A673 (cell line): ENCODE measurements at regions not wholly inside any gene's neighbourhood (a gene's known extent, or its start where the extent isn't known, plus 50 kb on each side); places are given as distances from the start of the nearest gene placed in this dataset.

ENCODE experiments used
- BruUV-seq: library from RNA; stranded (reverse); fragments of 400-500 nt; replicated peaks from 2 replicates; lab custom pipeline; 2021; lab: Mats Ljungman, UMichigan
- CTCF ChIA-PET: fragments of 300-600 bp; sonication (Branson Sonifier 250); formaldehyde crosslinking; loops from one replicate; lab custom pipeline; 2022; ENCODE audit warnings: antibody characterized with exemption; lab: Charles Lee
- POLR2A ChIA-PET: fragments of 300-600 bp; sonication (Branson Sonifier 250); formaldehyde crosslinking; loops from one replicate; lab custom pipeline; 2022; ENCODE audit warnings: antibody characterized with exemption; ENCODE audit not compliant: low non-redundant PET; lab: Charles Lee
- DNase-seq: peaks from one replicate; pipeline ENCODE4 v3.0.0-alpha.2; 2015; ENCODE audit warnings: low spot score
- H3K27ac ChIP-seq: fragments of 200-600 bp; sonication (generic); 2 replicates; pipeline ENCODE4 v1.5.1; 2016; ENCODE audit warnings: mixed run types, low read depth, mild to moderate bottlenecking, mixed read lengths, antibody characterized with exemption, low read length; ENCODE audit not compliant: poor library complexity, severe bottlenecking
- H3K27me3 ChIP-seq: fragments of 200-600 bp; sonication (generic); replicated peaks from 2 replicates; pipeline ENCODE4 v1.6.1; 2017; ENCODE audit warnings: mixed run types, low read depth, mild to moderate bottlenecking, mixed read lengths, antibody characterized with exemption, low read length; ENCODE audit not compliant: insufficient read depth, poor library complexity
- H3K36me3 ChIP-seq: fragments of 200-600 bp; sonication (generic); 2 replicates; pipeline ENCODE4 v1.6.1; 2016; ENCODE audit warnings: mixed run types, mild to moderate bottlenecking, mixed read lengths, antibody characterized with exemption, low read length; ENCODE audit not compliant: insufficient read depth, poor library complexity, severe bottlenecking
- H3K4me1 ChIP-seq: fragments of 200-600 bp; sonication (generic); 2 replicates; pipeline ENCODE4 v1.6.1; 2017; ENCODE audit warnings: mixed run types, mild to moderate bottlenecking, mixed read lengths, antibody characterized with exemption, low read length; ENCODE audit not compliant: insufficient read depth, poor library complexity, severe bottlenecking
- H3K4me3 ChIP-seq: fragments of 200-600 bp; sonication (generic); 2 replicates; pipeline ENCODE4 v1.5.1; 2016; ENCODE audit warnings: low read depth, mixed run types, mild to moderate bottlenecking, mixed read lengths, low read length; ENCODE audit not compliant: poor library complexity, severe bottlenecking
- H3K9me3 ChIP-seq: fragments of 200-600 bp; sonication (generic); 2 replicates; pipeline ENCODE4 v1.6.1; 2016; ENCODE audit warnings: mixed run types, low read depth, mild to moderate bottlenecking, mixed read lengths, antibody characterized with exemption, low read length; ENCODE audit not compliant: poor library complexity, severe bottlenecking
- EZH2 ChIP-seq: fragments of 200-600 bp; sonication (generic); IDR thresholded peaks from 2 replicates; pipeline ENCODE4 v1.6.1; 2017; ENCODE audit warnings: borderline replicate concordance, low read depth, mild to moderate bottlenecking, mixed read lengths, antibody characterized with exemption, low read length; ENCODE audit not compliant: poor library complexity, severe bottlenecking
- intact Hi-C: fragments of 100-400 bp; cut with micrococcal nuclease; formaldehyde crosslinking; loops from one replicate; pipeline ENCODE4 v1.10.0; 2022; ENCODE audit not compliant: unreplicated experiment
- TF ChIP-seq, protein P1 (sequence below): fragments of 300-800, 200-600 bp; sonication (generic); conservative IDR thresholded peaks from 2 replicates; pipeline ENCODE4 v1.5.1; 2017; ENCODE audit warnings: low read depth, mild to moderate bottlenecking, antibody characterized with exemption, low read length, moderate library complexity, mixed read lengths

DNA sequence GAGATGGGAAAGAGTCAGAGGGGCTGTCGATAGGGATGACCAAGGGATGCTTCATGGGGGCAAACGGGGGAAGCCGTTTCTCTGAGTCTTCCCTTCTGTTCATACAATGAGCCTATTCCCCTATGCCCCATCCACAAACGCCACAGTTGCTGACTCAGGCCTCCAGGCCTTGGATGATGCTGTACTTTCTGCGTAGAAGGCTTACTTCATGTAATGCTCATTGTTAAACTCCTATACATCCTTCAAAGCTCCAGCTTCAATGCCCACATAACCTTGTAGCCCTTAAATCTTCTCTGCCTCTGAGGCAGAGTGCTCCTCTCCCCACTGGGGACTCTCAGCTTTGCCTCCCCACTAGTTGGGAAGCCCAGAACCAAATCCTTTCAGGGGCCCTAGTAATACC lies 120.3 kb downstream of the PTPRS start:
- ChIA-PET POLR2A (no interaction called here), CTCF (no interaction called here)
- Histone ChIP-seq H3K4me3 (no peak overlapping the region), H3K4me1 (no peaks in the 10 kb centered on the region), H3K27me3 (no peaks in the 10 kb centered on the region), H3K27ac (no peak overlapping the region), H3K9me3 (no peaks in the 10 kb centered on the region), H3K36me3 (peaks cover 73% of the 10 kb centered on the region)
- DNase-seq, result no peak
- no peak for TF ChIP-seq EZH2
- TF ChIP-seq, protein P1, sequence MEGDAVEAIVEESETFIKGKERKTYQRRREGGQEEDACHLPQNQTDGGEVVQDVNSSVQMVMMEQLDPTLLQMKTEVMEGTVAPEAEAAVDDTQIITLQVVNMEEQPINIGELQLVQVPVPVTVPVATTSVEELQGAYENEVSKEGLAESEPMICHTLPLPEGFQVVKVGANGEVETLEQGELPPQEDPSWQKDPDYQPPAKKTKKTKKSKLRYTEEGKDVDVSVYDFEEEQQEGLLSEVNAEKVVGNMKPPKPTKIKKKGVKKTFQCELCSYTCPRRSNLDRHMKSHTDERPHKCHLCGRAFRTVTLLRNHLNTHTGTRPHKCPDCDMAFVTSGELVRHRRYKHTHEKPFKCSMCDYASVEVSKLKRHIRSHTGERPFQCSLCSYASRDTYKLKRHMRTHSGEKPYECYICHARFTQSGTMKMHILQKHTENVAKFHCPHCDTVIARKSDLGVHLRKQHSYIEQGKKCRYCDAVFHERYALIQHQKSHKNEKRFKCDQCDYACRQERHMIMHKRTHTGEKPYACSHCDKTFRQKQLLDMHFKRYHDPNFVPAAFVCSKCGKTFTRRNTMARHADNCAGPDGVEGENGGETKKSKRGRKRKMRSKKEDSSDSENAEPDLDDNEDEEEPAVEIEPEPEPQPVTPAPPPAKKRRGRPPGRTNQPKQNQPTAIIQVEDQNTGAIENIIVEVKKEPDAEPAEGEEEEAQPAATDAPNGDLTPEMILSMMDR, result no peak
- intact Hi-C loops, result no loop called here
- no TSS peak for BruUV-seq

DNA sequence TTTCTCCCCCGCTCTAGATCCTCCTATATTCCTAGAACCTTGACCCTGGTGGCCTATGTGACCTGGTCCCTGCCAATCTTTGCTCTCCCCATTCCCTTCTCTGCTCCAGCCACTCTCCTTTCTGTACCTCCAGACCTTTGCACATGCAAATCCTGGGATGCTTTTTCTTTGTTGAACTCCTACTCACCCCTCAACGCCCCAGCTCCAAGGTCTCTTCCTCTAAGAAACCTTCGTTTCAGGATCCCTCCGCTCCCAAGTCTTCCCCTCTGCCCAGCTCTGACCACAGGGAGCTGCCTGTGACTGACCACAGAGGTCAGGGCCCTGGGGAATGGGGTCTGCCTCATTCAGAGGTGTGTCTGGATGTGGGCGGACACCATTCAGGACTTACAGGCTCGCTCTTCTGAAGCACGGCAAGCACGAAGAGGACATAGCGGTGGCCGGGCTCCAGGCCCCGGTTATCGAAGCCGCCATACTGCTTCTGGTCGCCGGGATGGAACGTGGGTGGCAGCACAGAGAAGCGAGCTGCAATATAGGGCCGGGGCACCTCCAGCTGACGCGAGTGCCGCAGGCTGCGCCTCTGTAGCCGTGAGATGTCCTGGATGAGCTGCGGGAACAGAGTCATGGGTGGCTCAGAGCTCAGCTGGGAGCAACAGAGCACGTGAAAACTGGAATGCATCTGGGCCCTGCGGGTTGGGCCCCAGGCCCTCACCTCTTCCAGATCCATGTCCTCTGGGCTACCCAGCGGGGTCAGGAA lies 120.9 kb downstream of the PTPRS start:
- Histone ChIP-seq H3K27ac (no peak overlapping the region), H3K36me3 (peaks cover 79% of the 10 kb centered on the region), H3K4me1 (no peaks in the 10 kb centered on the region), H3K9me3 (no peaks in the 10 kb centered on the region), H3K4me3 (no peak overlapping the region), H3K27me3 (no peaks in the 10 kb centered on the region)
- no TSS peak for BruUV-seq
- intact Hi-C loops, result no loop called here
- TF ChIP-seq EZH2, result no peak
- TF ChIP-seq, protein P1, result no peak
- ChIA-PET CTCF (no interaction called here), POLR2A (interaction anchor here (0.6 kb wide), 1 partner anchor 72 kb away, joined by 3 read pairs; no protein-coding TSS in a partner anchor)
- no peak for DNase-seq

DNA sequence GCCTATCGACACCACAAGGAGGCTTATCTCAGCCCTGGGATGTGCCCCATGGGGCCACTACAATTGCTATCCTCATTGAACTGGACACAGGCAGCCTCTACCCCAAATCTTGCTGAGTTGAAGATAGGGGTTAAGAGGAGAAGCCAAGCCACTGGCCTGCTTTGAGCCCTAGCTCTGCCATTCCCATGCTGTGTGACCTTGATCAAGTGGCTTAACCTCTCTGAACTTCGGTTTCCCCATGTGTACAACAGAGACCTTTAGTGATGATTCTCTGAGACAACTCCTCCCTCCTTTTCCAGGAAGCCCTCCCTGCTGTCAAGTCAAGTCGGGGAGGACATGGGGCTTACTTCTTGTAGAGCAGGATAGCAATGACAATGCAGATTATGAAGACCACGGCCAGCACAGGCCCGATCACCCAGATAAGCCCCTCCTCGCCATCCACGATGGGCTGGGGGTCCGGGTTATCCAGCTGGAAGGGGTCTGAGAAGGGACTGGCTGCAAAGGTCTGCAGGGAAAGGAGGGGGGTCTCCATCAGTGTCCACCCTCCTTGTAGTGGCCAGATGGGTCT lies 121.6 kb downstream of the PTPRS start:
- BruUV-seq, result no TSS peak
- H3K4me1 ChIP-seq, result no peaks in the 10 kb centered on the region
- H3K36me3 ChIP-seq, result peaks cover 83% of the 10 kb centered on the region

More for the DNA sequence above, 121.6 kb downstream of the PTPRS start:
- no peak for DNase-seq
- Histone ChIP-seq H3K27me3 (no peaks in the 10 kb centered on the region), H3K27ac (no peak overlapping the region), H3K9me3 (no peaks in the 10 kb centered on the region), H3K4me3 (no peak overlapping the region)
- ChIA-PET POLR2A (no interaction called here), CTCF (no interaction called here)
- intact Hi-C loops, result no loop called here
- no peak for TF ChIP-seq EZH2
- TF ChIP-seq, protein P1, result no peak
